Body of pancreas (tissue), 4 donors: ENCODE measurements at regions not wholly inside any gene's neighbourhood (a gene's known extent, or its start where the extent isn't known, plus 50 kb on each side); places are given as distances from the start of the nearest gene placed in this dataset.

Experiments used
- ATAC-seq: fragments of 150-250 bp; one replicate; pipeline ENCODE4 v1.9.1; 2016
- DNase-seq, 4 donors: peaks; one replicate each; pipeline ENCODE4 v3.0.0-alpha.2; 2019
- H3K27ac ChIP-seq, 4 donors: fragments of 200-600 bp; sonication (generic); 1 replicate in 3 of 4; 2 replicates in 1 of 4; pipeline versions ENCODE4 v1.5.1 to v1.6.1; 2016 to 2019; ENCODE audit warnings: mild to moderate bottlenecking in 1 of 4, mixed read lengths in 1 of 4, moderate library complexity in 1 of 4
- H3K27me3 ChIP-seq, 2 donors: fragments of 200-600 bp; sonication (generic); one replicate each; pipeline ENCODE4 v1.6.0; 2016; ENCODE audit warnings: mild to moderate bottlenecking in 1 of 2
- H3K36me3 ChIP-seq, 2 donors: fragments of 200-600 bp; sonication (generic); replicated peaks in 1 of 2; 2 replicates each; pipeline ENCODE4 v1.5.1; 2016; ENCODE audit warnings: low read depth in 2 of 2; ENCODE audit not compliant: insufficient read depth in 1 of 2
- H3K4me1 ChIP-seq: fragments of 200-600 bp; sonication (generic); one replicate; pipeline ENCODE4 v1.6.0; 2016
- H3K4me3 ChIP-seq, 2 donors: fragments of 200-600 bp; sonication (generic); 1 replicate in 1 of 2; 2 replicates in 1 of 2; pipeline ENCODE4 v1.5.1; 2016 to 2019
- H3K9me3 ChIP-seq, 3 donors: fragments of 200-600 bp; sonication (generic); 1 replicate in 2 of 3; 2 replicates in 1 of 3; pipeline ENCODE4 v1.5.1; 2016
- CTCF ChIP-seq, 7 experiments: fragments of 450-650 bp in 4 of 7; fragments of 200-600 bp in 3 of 7; sonication (generic) in 3 of 7; IDR thresholded peaks; one replicate each; pipeline ENCODE4 v1.5.1; 2016 to 2019; ENCODE audit warnings: antibody characterized with exemption in 7 of 7
- POLR2A ChIP-seq, 3 donors: fragments of 450-650 bp; IDR thresholded peaks; one replicate each; pipeline ENCODE4 v1.6.1; 2016; ENCODE audit warnings: antibody characterized with exemption in 3 of 3, mild to moderate bottlenecking in 2 of 3
- WGBS, 2 donors: methylation state at CpG; one replicate each; pipeline ENCODE4 v1.1.5; 2017; 5-methylcytosine and 5-hydroxymethylcytosine counted together
- intact Hi-C: fragments of 100-400 bp; cut with DNase I; formaldehyde crosslinking; loops from one replicate; pipeline ENCODE4 v1.15.1; 2023

GRCh38 chr2:145724311-145724898, 1204.5 kb upstream of the ZEB2 start:
- Histone ChIP-seq H3K4me3 (no peak overlapping the region), H3K36me3 (no peaks in the 10 kb centered on the region), H3K27ac (no peak overlapping the region), H3K4me1 (no peaks in the 10 kb centered on the region), H3K27me3 (no peaks in the 10 kb centered on the region), H3K9me3 (no peaks in the 10 kb centered on the region)
- no peak for ATAC-seq
- DNase-seq: no peak
- TF ChIP-seq POLR2A (IDR thresholded peaks at IDR 0.05) (no peak), CTCF (IDR thresholded peaks at IDR 0.05) (no peak)
- 11 to 22% methylated on average over 1 of the region's 1 CpG for WGBS, 2 donors
- intact Hi-C loops: no loop called here

DNA sequence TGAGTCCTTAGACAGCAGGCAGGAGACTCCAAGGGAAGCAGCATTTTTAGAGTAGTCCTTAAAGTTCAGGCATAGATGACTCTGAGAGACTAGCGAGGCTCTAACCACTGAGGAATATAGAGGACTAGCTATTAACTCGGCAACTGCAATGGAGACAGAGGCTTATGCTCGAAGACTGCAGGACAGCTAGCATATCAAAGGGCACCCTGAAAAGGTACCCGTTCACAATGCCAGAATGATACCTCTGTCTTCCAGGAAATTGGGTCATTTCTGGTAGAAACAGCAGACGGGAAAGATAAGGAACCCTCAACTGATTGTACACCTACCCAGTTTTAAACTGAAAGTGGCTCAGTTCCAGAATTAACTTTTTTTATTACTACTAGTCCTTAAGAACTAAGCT, 1204.0 kb upstream of the ZEB2 start:
- no peak overlapping the region for H3K27ac ChIP-seq
- no peaks in the 10 kb centered on the region for H3K4me1 ChIP-seq
- no peak for ATAC-seq
- no peaks in the 10 kb centered on the region for H3K27me3 ChIP-seq
- H3K36me3 ChIP-seq: no peaks in the 10 kb centered on the region
- no peak for DNase-seq
- 51 to 60% methylated on average over 5 of the region's 5 CpGs for WGBS, 2 donors
- no peaks in the 10 kb centered on the region for H3K9me3 ChIP-seq
- no peak overlapping the region for H3K4me3 ChIP-seq
- TF ChIP-seq CTCF (IDR thresholded peaks at IDR 0.05) (no peak), POLR2A (IDR thresholded peaks at IDR 0.05) (no peak)
- intact Hi-C loops: no loop called here

DNA sequence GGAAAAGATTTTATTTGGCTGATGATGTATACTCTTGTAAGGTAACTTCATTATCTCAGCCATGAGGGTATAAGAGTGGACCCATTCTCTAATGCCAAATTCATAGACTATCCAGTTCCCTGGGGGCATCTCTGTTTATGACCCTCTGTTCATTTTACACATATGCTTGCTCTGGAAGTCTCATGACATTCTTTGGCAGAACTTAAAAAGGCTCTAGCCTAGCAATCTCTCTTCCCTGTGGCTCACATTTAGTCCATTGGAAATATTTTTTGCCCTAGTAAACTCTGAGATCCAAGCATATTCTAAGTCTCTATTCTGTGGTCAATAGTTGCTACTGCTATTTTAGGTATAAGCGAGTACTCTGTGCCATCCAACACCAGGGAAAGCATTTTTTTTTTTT, 1201.8 kb upstream of the ZEB2 start:
- WGBS, 2 donors: 92% methylated on average over 1 of the region's 1 CpG
- no peaks in the 10 kb centered on the region for H3K9me3 ChIP-seq
- no peak for DNase-seq
- intact Hi-C loops: no loop called here
- no peak overlapping the region for H3K4me3 ChIP-seq
- no peak for ATAC-seq
- TF ChIP-seq CTCF (IDR thresholded peaks at IDR 0.05) (no peak), POLR2A (IDR thresholded peaks at IDR 0.05) (no peak)
- H3K36me3 ChIP-seq: no peaks in the 10 kb centered on the region
- H3K27ac ChIP-seq: no peak overlapping the region
- no peaks in the 10 kb centered on the region for H3K4me1 ChIP-seq
- H3K27me3 ChIP-seq: no peaks in the 10 kb centered on the region

GRCh38 chr2:145715601-145716000, 1195.7 kb upstream of the ZEB2 start:
- no peak for ATAC-seq
- intact Hi-C loops: no loop called here

More at GRCh38 chr2:145715601-145716000, 1195.7 kb upstream of the ZEB2 start:
- TF ChIP-seq POLR2A (IDR thresholded peaks at IDR 0.05) (no peak), CTCF (IDR thresholded peaks at IDR 0.05) (no peak)
- Histone ChIP-seq H3K4me1 (no peaks in the 10 kb centered on the region), H3K9me3 (peaks cover 0 to 9% (median 0%) of the 10 kb centered on the region in 3 donors), H3K4me3 (no peak overlapping the region), H3K27ac (no peak overlapping the region), H3K27me3 (no peaks in the 10 kb centered on the region), H3K36me3 (no peaks in the 10 kb centered on the region)
- WGBS, 2 donors: 76 to 85% methylated on average over 2 of the region's 2 CpGs
- no peak for DNase-seq
